Panc1 (cell line): ENCODE measurements at regions not wholly inside any gene's neighbourhood (a gene's known extent, or its start where the extent isn't known, plus 50 kb on each side); places are given as distances from the start of the nearest gene placed in this dataset.

ENCODE experiments used
- ATAC-seq: fragments of 200-7000 bp; cut with Tn5 transposase; 2 replicates; pipeline ENCODE4 v1.9.1; 2020; ENCODE audit warnings: mild to moderate bottlenecking, moderate library complexity
- BruUV-seq: library from RNA; stranded (reverse); fragments of 400-500 nt; replicated peaks from 2 replicates; lab custom pipeline; 2021; lab: Mats Ljungman, UMichigan
- CTCF ChIA-PET: fragments of 300-600 bp; sonication (Branson Sonifier 250); formaldehyde crosslinking; loops from one replicate; lab custom pipeline; 2022; ENCODE audit warnings: antibody characterized with exemption; lab: Charles Lee
- POLR2A ChIA-PET: fragments of 300-600 bp; sonication (Branson Sonifier 250); formaldehyde crosslinking; loops from one replicate; lab custom pipeline; 2022; ENCODE audit warnings: antibody characterized with exemption; lab: Charles Lee
- DNase-seq: peaks from one replicate; pipeline ENCODE4 v3.0.0-alpha.2; 2010; ENCODE audit warnings: low read depth, low spot score
- H3K27ac ChIP-seq: 2 replicates; pipeline ENCODE4 v1.5.1; 2011; ENCODE audit warnings: mild to moderate bottlenecking, low read length, inconsistent platforms
- H3K27me3 ChIP-seq: fragments of 200-500 bp; sonication (Bioruptor generic); 2 replicates; pipeline ENCODE4 v1.6.0; 2014; ENCODE audit warnings: low read length, inconsistent platforms; ENCODE audit not compliant: control insufficient read depth, insufficient read depth
- H3K36me3 ChIP-seq: fragments of 200-500 bp; sonication (Bioruptor generic); 2 replicates; pipeline ENCODE4 v1.5.1; 2014; ENCODE audit warnings: inconsistent platforms, mild to moderate bottlenecking, low read length, moderate library complexity; ENCODE audit not compliant: control insufficient read depth, insufficient read depth
- H3K4me1 ChIP-seq: 2 replicates; pipeline ENCODE4 v1.5.1; 2011; ENCODE audit warnings: inconsistent platforms, mild to moderate bottlenecking, low read length, moderate library complexity; ENCODE audit not compliant: control insufficient read depth, insufficient read depth
- H3K4me3 ChIP-seq, 2 experiments: 2 replicates each; pipeline ENCODE4 v1.5.1; 2011 to 2012; ENCODE audit warnings: low read depth in 2 of 2, low read length in 2 of 2, mild to moderate bottlenecking in 2 of 2, inconsistent platforms in 1 of 2, moderate library complexity in 1 of 2
- H3K9me3 ChIP-seq: fragments of 200-500 bp; sonication (Bioruptor generic); 2 replicates; pipeline ENCODE4 v1.5.1; 2014; ENCODE audit warnings: low read depth, mild to moderate bottlenecking, inconsistent platforms, low read length, moderate library complexity; ENCODE audit not compliant: control insufficient read depth, insufficient read depth
- POLR2AphosphoS5 ChIP-seq: IDR thresholded peaks from 2 replicates; pipeline ENCODE4 v1.6.1; 2012; ENCODE audit warnings: mild to moderate bottlenecking, low read depth, low read length, moderate library complexity
- SIN3A ChIP-seq: IDR thresholded peaks from 2 replicates; pipeline ENCODE4 v1.6.1; 2012; ENCODE audit warnings: low read depth, mild to moderate bottlenecking, low read length, moderate library complexity, borderline replicate concordance; ENCODE audit not compliant: insufficient read depth
- TCF7L2 ChIP-seq: IDR thresholded peaks from 2 replicates; pipeline ENCODE4 v1.6.1; 2011; ENCODE audit warnings: mild to moderate bottlenecking, low read depth, low read length, inconsistent platforms
- in situ Hi-C: cut with HindIII; loops from 2 replicates; pipeline ENCODE4 v1.10.0; 2016; ENCODE audit warnings: low sequenced_read_pairs, low pct_unique_long_range_greater_than_20kb
- intact Hi-C: fragments of 100-400 bp; cut with micrococcal nuclease; formaldehyde crosslinking; loops from one replicate; pipeline ENCODE4 v1.10.0; 2022; ENCODE audit not compliant: unreplicated experiment
- TF ChIP-seq, protein P1 (sequence below): fragments of 450-650 bp; IDR thresholded peaks from 2 replicates; pipeline ENCODE4 v1.5.1; 2017; ENCODE audit warnings: mild to moderate bottlenecking
- TF ChIP-seq, protein P2 (sequence below), 2 experiments: IDR thresholded peaks; 2 replicates each; pipeline ENCODE4 v1.6.1; 2011 to 2012; ENCODE audit warnings: low read depth in 2 of 2, control low read depth in 1 of 2, low read length in 1 of 2, mild to moderate bottlenecking in 1 of 2, moderate library complexity in 1 of 2; ENCODE audit not compliant: insufficient read depth in 1 of 2

DNA sequence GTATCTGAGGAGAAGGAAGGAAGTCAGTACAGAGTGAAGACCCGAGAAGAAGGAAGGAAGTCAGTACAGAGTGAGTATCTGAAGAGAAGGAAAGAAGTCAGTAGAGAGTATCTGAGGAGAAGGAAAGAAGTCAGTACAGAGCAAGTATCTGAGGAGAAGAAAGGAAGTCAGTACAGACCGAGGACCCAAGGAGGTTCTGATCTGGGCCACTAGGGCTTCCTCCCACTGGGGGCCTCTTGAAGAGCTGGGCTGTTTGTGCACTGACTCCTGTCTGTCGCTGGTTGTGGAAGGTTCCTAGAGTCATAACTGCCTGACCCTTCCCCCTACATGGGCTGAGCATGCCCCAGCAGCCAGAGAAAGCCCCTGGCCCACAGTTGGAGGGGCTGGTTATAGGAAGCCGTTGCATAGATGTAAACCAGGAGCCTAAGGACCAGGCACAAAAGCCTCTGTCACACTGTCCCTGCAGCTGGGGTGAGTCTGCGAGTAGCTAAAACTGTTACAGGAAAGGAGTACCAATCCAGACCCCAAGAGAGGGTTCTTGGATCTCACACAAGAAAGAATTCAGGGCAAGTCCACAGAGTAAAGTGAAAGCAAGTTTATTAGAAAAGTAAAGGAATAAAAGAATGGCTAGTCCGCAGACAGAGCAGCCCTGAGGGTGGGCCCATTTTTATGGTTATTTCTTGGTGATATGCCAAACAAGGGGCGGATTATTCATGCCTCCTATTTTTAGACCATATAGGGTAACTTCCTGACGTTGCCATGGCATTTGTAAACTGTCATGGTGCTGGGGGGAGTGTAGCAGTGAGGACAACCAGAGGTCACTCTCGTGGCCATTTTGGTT lies 395.9 kb downstream of the PREX1 start:
- Histone ChIP-seq H3K4me1 (no peaks in the 10 kb centered on the region), H3K27me3 (peaks cover 3% of the 10 kb centered on the region), H3K4me3 (no peak overlapping the region), H3K36me3 (no peaks in the 10 kb centered on the region), H3K9me3 (no peaks in the 10 kb centered on the region), H3K27ac (no peak overlapping the region)
- ATAC-seq (no peak), DNase-seq (no peak)
- BruUV-seq = no TSS peak
- intact Hi-C loops = no loop called here
- POLR2A ChIA-PET = interaction anchor here (0.6 kb wide), 1 partner anchor 536 kb away, joined by 3 read pairs; no protein-coding TSS in a partner anchor
- CTCF ChIA-PET = no interaction called here
- in situ Hi-C loops = no loop called here
- TF ChIP-seq POLR2AphosphoS5 (no peak), SIN3A (no peak), TCF7L2 (no peak)
- TF ChIP-seq, protein P1, sequence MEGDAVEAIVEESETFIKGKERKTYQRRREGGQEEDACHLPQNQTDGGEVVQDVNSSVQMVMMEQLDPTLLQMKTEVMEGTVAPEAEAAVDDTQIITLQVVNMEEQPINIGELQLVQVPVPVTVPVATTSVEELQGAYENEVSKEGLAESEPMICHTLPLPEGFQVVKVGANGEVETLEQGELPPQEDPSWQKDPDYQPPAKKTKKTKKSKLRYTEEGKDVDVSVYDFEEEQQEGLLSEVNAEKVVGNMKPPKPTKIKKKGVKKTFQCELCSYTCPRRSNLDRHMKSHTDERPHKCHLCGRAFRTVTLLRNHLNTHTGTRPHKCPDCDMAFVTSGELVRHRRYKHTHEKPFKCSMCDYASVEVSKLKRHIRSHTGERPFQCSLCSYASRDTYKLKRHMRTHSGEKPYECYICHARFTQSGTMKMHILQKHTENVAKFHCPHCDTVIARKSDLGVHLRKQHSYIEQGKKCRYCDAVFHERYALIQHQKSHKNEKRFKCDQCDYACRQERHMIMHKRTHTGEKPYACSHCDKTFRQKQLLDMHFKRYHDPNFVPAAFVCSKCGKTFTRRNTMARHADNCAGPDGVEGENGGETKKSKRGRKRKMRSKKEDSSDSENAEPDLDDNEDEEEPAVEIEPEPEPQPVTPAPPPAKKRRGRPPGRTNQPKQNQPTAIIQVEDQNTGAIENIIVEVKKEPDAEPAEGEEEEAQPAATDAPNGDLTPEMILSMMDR = no peak
- TF ChIP-seq, protein P2, sequence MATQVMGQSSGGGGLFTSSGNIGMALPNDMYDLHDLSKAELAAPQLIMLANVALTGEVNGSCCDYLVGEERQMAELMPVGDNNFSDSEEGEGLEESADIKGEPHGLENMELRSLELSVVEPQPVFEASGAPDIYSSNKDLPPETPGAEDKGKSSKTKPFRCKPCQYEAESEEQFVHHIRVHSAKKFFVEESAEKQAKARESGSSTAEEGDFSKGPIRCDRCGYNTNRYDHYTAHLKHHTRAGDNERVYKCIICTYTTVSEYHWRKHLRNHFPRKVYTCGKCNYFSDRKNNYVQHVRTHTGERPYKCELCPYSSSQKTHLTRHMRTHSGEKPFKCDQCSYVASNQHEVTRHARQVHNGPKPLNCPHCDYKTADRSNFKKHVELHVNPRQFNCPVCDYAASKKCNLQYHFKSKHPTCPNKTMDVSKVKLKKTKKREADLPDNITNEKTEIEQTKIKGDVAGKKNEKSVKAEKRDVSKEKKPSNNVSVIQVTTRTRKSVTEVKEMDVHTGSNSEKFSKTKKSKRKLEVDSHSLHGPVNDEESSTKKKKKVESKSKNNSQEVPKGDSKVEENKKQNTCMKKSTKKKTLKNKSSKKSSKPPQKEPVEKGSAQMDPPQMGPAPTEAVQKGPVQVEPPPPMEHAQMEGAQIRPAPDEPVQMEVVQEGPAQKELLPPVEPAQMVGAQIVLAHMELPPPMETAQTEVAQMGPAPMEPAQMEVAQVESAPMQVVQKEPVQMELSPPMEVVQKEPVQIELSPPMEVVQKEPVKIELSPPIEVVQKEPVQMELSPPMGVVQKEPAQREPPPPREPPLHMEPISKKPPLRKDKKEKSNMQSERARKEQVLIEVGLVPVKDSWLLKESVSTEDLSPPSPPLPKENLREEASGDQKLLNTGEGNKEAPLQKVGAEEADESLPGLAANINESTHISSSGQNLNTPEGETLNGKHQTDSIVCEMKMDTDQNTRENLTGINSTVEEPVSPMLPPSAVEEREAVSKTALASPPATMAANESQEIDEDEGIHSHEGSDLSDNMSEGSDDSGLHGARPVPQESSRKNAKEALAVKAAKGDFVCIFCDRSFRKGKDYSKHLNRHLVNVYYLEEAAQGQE (IDR thresholded peaks at IDR 0.05; ENCODE audit: insufficient read depth in 1 of 2, low read depth in 2 of 2, low read length in 1 of 2) = no peak

DNA sequence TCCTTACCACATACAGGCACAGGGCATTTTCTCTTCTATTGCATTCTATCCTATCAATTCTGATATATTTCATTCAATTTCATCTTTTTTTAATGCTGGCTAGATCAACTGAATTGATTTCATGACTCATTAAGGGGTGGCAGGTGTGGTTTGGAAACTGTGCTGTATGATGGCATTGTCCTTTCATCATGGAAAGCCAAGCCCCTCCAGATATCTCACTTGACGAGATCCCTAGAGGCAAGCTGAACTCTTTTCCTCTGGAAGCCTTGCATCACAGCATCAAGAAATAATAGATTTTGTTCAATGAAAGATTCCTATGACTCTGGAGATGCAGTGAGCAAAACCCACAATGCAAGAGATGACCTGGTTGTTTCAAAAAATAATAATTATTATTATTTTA lies 401.2 kb downstream of the PREX1 start:
- ChIA-PET CTCF (no interaction called here), POLR2A (no interaction called here)
- Histone ChIP-seq H3K27ac (no peak overlapping the region), H3K4me1 (no peaks in the 10 kb centered on the region), H3K4me3 (no peak overlapping the region), H3K27me3 (peaks cover 3% of the 10 kb centered on the region), H3K36me3 (no peaks in the 10 kb centered on the region), H3K9me3 (no peaks in the 10 kb centered on the region)
- DNase-seq (no peak), ATAC-seq (no peak)
- intact Hi-C loops = no loop called here
- BruUV-seq = no TSS peak
- in situ Hi-C loops = no loop called here
- TF ChIP-seq, protein P2 (IDR thresholded peaks at IDR 0.05; ENCODE audit: insufficient read depth in 1 of 2, low read depth in 2 of 2, low read length in 1 of 2) = no peak
- TF ChIP-seq POLR2AphosphoS5 = no peak
- no peak for TF ChIP-seq TCF7L2
- TF ChIP-seq, protein P1 = no peak
- no peak for TF ChIP-seq SIN3A
